Mammary epithelial cell (primary cell): ENCODE measurements at regions not wholly inside any gene's neighbourhood (a gene's known extent, or its start where the extent isn't known, plus 50 kb on each side); places are given as distances from the start of the nearest gene placed in this dataset.

Experiments used
- EZH2 ChIP-seq: IDR thresholded peaks from 2 replicates; pipeline ENCODE4 v1.6.1; 2012; ENCODE audit warnings: low read length, inconsistent platforms, borderline replicate concordance
- TF ChIP-seq, protein P1 (sequence below), 2 donors: IDR thresholded peaks in 1 of 2; conservative IDR thresholded peaks in 1 of 2; 2 replicates each; pipeline ENCODE4 v1.5.1; 2011 to 2012; ENCODE audit warnings: inconsistent platforms in 2 of 2, low read length in 2 of 2, mild to moderate bottlenecking in 2 of 2, control low read depth in 1 of 2, low read depth in 1 of 2; ENCODE audit not compliant: insufficient read depth in 1 of 2; ENCODE audit errors: extremely low read depth in 1 of 2

DNA sequence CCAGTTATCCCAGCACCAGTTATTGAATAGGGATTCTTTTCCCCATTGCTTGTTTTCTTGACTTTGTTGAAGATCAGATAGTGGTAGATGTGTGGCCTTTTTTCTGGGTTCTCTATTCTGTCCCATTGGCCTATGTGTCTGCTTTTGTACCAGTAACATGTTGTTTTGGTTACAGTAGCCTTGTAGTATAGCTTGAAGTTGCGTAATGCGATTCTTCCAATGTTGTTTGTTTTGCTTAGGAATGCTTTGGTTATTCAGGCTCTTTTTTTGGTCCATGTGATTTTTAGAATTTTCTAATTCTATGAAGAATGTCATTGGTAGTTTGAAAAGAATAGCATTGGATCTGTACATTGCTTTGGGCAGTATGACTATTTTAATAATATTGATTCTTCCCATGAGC is 94.3 kb upstream of the CHMP2B start:
- TF ChIP-seq, protein P1, sequence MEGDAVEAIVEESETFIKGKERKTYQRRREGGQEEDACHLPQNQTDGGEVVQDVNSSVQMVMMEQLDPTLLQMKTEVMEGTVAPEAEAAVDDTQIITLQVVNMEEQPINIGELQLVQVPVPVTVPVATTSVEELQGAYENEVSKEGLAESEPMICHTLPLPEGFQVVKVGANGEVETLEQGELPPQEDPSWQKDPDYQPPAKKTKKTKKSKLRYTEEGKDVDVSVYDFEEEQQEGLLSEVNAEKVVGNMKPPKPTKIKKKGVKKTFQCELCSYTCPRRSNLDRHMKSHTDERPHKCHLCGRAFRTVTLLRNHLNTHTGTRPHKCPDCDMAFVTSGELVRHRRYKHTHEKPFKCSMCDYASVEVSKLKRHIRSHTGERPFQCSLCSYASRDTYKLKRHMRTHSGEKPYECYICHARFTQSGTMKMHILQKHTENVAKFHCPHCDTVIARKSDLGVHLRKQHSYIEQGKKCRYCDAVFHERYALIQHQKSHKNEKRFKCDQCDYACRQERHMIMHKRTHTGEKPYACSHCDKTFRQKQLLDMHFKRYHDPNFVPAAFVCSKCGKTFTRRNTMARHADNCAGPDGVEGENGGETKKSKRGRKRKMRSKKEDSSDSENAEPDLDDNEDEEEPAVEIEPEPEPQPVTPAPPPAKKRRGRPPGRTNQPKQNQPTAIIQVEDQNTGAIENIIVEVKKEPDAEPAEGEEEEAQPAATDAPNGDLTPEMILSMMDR (conservative IDR thresholded peaks at IDR 0.05 in 1 of 2, IDR thresholded peaks at IDR 0.05 in 1 of 2; ENCODE audit: extremely low read depth in 1 of 2, insufficient read depth in 1 of 2, low read depth in 1 of 2, low read length in 2 of 2), result no peak
- no peak for TF ChIP-seq EZH2
